ENCODE measurements at regions not wholly inside any gene's neighbourhood (a gene's known extent, or its start where the extent isn't known, plus 50 kb on each side); places are given as distances from the start of the nearest gene placed in this dataset.
A peak's percentile ranks its signal among the peaks of the same experiment; 100 is the strongest.
"Not testable (repeated sequence)": the region's sequence is repeated elsewhere in the genome, so short reads cannot be mapped to it uniquely, and the experiment has no call there.

GRCh38 chr11:67940440-67940839 is 63.5 kb downstream of the UNC93B1 start:
- not testable (repeated sequence) for DNase-seq (ENCODE audit: low read depth)

GRCh38 chr11:67938964-67939363 is 64.9 kb downstream of the UNC93B1 start:
- not testable (repeated sequence) for DNase-seq (ENCODE audit: low read depth)

GRCh38 chr11:67938371-67938770 is 65.5 kb downstream of the UNC93B1 start:
- DNase-seq (ENCODE audit: low read depth): not testable (repeated sequence)

- not testable (repeated sequence) for DNase-seq (ENCODE audit: low read depth)
Observed at GRCh38 chr11:67923565-67923964, 80.3 kb downstream of the UNC93B1 start.

- peak; percentile 26 for DNase-seq (ENCODE audit: low read depth)
Observed at GRCh38 chr11:67920546-67920945, 83.4 kb downstream of the UNC93B1 start.

GRCh38 chr11:67912184-67912583 is 91.7 kb downstream of the UNC93B1 start:
- DNase-seq (ENCODE audit: low read depth): not testable (repeated sequence)

GRCh38 chr11:67911211-67911610 is 92.7 kb downstream of the UNC93B1 start:
- DNase-seq (ENCODE audit: low read depth): not testable (repeated sequence)

GRCh38 chr11:67910803-67911202 is 93.1 kb downstream of the UNC93B1 start:
- DNase-seq (ENCODE audit: low read depth): not testable (repeated sequence)

- DNase-seq (ENCODE audit: low read depth): not testable (repeated sequence)
Observed at GRCh38 chr11:67906969-67907368, 96.9 kb downstream of the UNC93B1 start.

GRCh38 chr11:67899462-67899861 is 104.4 kb downstream of the UNC93B1 start:
- not testable (repeated sequence) for DNase-seq (ENCODE audit: low read depth)

GRCh38 chr11:67893487-67893886 is 110.4 kb downstream of the UNC93B1 start:
- not testable (repeated sequence) for DNase-seq (ENCODE audit: low read depth)

GRCh38 chr11:67889646-67890045 is 114.3 kb downstream of the UNC93B1 start:
- DNase-seq (ENCODE audit: low read depth): not testable (repeated sequence)

GRCh38 chr11:67888056-67888455 is 115.8 kb downstream of the UNC93B1 start:
- DNase-seq (ENCODE audit: low read depth): not testable (repeated sequence)

- DNase-seq (ENCODE audit: low read depth): not testable (repeated sequence)
Observed at GRCh38 chr11:67886672-67887071, 117.2 kb downstream of the UNC93B1 start.

GRCh38 chr11:67886207-67886606 is 117.7 kb downstream of the UNC93B1 start:
- DNase-seq (ENCODE audit: low read depth): not testable (repeated sequence)

GRCh38 chr11:67885574-67885973 is 118.3 kb downstream of the UNC93B1 start:
- DNase-seq (ENCODE audit: low read depth): not testable (repeated sequence)

GRCh38 chr11:67884761-67885558 is 118.9 kb downstream of the UNC93B1 start:
- DNase-seq (ENCODE audit: low read depth): not testable (repeated sequence)

- DNase-seq (ENCODE audit: low read depth): not testable (repeated sequence)
Observed at GRCh38 chr11:67884073-67884757, 119.7 kb downstream of the UNC93B1 start.

GRCh38 chr11:67882304-67882703 is 121.6 kb downstream of the UNC93B1 start:
- not testable (repeated sequence) for DNase-seq (ENCODE audit: low read depth)

- DNase-seq (ENCODE audit: low read depth): not testable (repeated sequence)
Observed at GRCh38 chr11:67881836-67882235, 122.1 kb downstream of the UNC93B1 start.

GRCh38 chr11:67880594-67881196 is 123.2 kb downstream of the UNC93B1 start:
- not testable (repeated sequence) for DNase-seq (ENCODE audit: low read depth)

GRCh38 chr11:67878666-67879065 is 125.2 kb downstream of the UNC93B1 start:
- DNase-seq (ENCODE audit: low read depth): not testable (repeated sequence)

- not testable (repeated sequence) for DNase-seq (ENCODE audit: low read depth)
Observed at GRCh38 chr11:67877316-67877715, 126.6 kb downstream of the UNC93B1 start.

All from activated T-cell treated with anti-CD3 and anti-CD28 coated beads for 24 hours (primary cell).